ENCODE measurements at regions not wholly inside any gene's neighbourhood (a gene's known extent, or its start where the extent isn't known, plus 50 kb on each side); places are given as distances from the start of the nearest gene placed in this dataset.

DNA sequence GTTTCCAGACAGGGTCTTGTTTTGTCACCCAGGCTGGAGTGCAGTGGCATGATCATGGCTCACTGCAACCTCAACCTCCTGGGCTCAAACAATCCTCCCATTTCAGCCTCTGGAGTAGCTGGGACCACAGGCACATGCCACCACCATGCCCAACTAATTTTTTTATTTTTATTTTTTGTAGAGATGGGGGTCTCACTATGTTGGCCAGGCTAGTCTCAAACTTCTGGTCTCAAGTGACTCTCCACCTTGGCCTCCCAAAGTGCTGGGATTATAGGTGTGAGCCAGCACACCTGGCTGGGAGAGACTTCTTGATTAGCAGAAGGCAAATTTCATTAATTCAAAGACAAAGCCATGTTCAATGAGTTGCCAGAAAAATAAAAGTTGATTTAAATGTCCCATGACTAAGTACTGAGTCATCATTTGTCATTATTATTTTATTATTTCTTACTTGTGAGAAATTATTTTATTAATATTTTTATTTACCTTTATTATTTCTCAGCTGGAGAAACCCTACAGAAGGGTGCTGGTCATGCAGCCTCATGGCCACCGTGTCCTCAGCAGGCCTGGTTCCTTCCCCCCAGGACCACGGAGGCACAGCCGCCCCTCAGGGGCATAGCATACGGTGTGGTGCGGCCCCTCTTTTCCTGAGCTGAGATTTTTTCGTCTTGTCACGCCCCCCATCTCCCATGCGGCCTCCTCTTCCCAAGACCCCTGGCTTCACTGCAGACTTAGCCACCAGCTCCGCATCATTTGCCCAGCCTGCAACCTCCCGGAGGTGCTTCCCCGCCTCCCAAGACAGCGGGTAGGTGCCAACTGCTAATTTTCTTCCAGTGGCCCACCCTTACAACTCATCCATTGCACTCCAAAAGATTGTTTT, 55.3 kb upstream of the SIM2 start:
- Histone ChIP-seq H3K27me3 (ENCODE audit: control insufficient read depth in 1 of 2, insufficient read depth in 2 of 2, low read length in 2 of 2) (no peaks in the 10 kb centered on the region), H3K36me3 (ENCODE audit: control insufficient read depth in 2 of 2, insufficient read depth in 2 of 2, low read length in 1 of 2) (no peaks in the 10 kb centered on the region), H3K4me3 (ENCODE audit: low read depth in 1 of 2, low read length in 2 of 2) (no peak overlapping the region), H3K9me3 (ENCODE audit: control insufficient read depth in 2 of 2, insufficient read depth in 1 of 2, low read depth in 1 of 2, low read length in 1 of 2) (peaks cover 0 to 2% of the 10 kb centered on the region in 2 donors), H3K27ac (ENCODE audit: low read depth in 2 of 2, low read length in 1 of 2) (no peak overlapping the region), H3K4me1 (ENCODE audit: control insufficient read depth in 2 of 2, insufficient read depth in 2 of 2, low read length in 1 of 2) (no peaks in the 10 kb centered on the region)
- WGBS, 2 donors, result 92 to 93% methylated on average over 12 of the region's 12 CpGs

DNA sequence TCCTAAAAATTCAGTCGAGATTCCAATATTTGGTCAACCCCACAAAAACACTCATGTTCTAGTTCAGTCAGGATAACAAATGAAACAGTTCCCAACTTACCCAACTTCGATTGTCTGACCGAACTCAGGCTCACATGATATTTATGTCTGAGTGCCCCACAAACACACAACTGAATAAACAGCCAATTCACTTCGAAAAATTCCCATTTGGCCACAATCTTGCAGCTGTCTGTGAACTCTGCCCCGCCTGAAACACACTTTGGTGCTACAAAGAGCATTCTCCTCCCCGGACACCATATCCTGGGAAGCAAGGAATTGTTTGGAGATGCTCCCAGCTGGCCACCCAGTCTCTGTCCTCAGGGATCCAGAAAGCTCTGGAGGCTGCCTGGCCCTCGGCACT, 52.9 kb upstream of the SIM2 start:
- H3K27me3 ChIP-seq (ENCODE audit: control insufficient read depth in 1 of 2, insufficient read depth in 2 of 2, low read length in 2 of 2), result no peaks in the 10 kb centered on the region
- H3K4me1 ChIP-seq (ENCODE audit: control insufficient read depth in 2 of 2, insufficient read depth in 2 of 2, low read length in 1 of 2), result no peaks in the 10 kb centered on the region
- no peak overlapping the region for H3K4me3 ChIP-seq (ENCODE audit: low read depth in 1 of 2, low read length in 2 of 2)
- H3K27ac ChIP-seq (ENCODE audit: low read depth in 2 of 2, low read length in 1 of 2), result no peak overlapping the region
- H3K36me3 ChIP-seq (ENCODE audit: control insufficient read depth in 2 of 2, insufficient read depth in 2 of 2, low read length in 1 of 2), result no peaks in the 10 kb centered on the region
- H3K9me3 ChIP-seq (ENCODE audit: control insufficient read depth in 2 of 2, insufficient read depth in 1 of 2, low read depth in 1 of 2, low read length in 1 of 2), result no peaks in the 10 kb centered on the region
- 72 to 87% methylated on average over 7 of the region's 7 CpGs for WGBS, 2 donors

DNA sequence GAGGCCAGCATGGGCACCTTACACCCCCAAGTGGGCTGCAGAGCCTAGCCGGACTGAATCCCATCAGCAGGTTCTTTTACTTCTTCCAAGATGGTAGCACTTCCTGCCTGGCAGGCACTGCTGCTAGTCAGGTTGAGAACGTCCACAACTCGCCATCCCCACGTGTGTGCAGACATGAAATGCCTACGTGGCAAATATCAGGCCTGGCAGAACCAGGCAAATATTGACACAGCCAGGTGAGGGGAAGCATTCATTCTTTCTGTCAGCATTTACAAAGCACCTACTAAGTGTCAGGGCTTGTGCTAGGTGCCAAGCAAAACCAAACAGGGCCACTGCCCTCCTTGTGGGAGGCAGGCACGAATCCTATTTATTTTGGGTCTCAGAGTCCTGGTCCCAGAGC, 52.3 kb upstream of the SIM2 start:
- Histone ChIP-seq H3K27me3 (ENCODE audit: control insufficient read depth in 1 of 2, insufficient read depth in 2 of 2, low read length in 2 of 2) (no peaks in the 10 kb centered on the region), H3K27ac (ENCODE audit: low read depth in 2 of 2, low read length in 1 of 2) (no peak overlapping the region), H3K4me1 (ENCODE audit: control insufficient read depth in 2 of 2, insufficient read depth in 2 of 2, low read length in 1 of 2) (no peaks in the 10 kb centered on the region), H3K9me3 (ENCODE audit: control insufficient read depth in 2 of 2, insufficient read depth in 1 of 2, low read depth in 1 of 2, low read length in 1 of 2) (no peaks in the 10 kb centered on the region), H3K36me3 (ENCODE audit: control insufficient read depth in 2 of 2, insufficient read depth in 2 of 2, low read length in 1 of 2) (no peaks in the 10 kb centered on the region), H3K4me3 (ENCODE audit: low read depth in 1 of 2, low read length in 2 of 2) (no peak overlapping the region)
- 80 to 86% methylated on average over 6 of the region's 6 CpGs for WGBS, 2 donors

DNA sequence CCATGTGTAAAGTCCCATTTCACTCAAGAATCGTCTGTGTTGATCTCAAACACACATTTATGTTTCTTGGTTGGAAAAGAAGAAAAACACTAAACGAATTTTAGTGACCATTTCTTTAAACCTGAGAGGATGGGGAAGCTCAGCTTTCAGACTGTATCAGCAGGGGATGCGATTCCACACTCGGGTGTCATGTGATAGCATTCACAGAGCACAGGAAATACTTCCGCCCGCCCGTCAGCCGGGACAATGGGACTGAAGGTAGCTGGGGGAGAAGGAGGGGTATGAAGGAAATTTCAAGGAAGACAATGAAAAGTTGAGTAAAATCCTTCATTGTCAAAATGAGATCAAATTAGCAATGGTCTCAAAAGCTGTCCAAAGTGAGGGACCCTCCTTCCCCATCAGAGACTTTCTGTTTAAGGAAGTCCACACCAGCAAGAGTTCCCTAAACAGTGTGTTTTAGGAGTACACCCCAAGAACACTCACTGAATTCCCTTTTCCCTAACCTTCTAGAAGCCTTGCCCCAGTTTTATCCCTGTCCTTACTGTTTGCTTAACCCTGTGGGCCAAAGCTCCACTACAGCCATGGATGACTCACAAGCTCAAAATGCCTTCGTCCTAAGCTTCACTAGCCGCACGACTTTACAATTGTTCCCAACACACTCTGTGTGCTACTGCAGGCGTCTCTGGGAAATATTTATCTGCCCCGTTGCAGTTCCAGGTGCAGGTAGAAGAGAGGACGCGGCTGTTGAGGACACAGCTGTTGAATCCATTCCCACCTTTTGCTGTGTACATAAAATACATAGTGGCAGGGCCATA, 51.4 kb upstream of the SIM2 start:
- no peaks in the 10 kb centered on the region for H3K9me3 ChIP-seq (ENCODE audit: control insufficient read depth in 2 of 2, insufficient read depth in 1 of 2, low read depth in 1 of 2, low read length in 1 of 2)
- H3K36me3 ChIP-seq (ENCODE audit: control insufficient read depth in 2 of 2, insufficient read depth in 2 of 2, low read length in 1 of 2), result no peaks in the 10 kb centered on the region
- 45 to 59% methylated on average over 15 of the region's 15 CpGs for WGBS, 2 donors
- no peaks in the 10 kb centered on the region for H3K4me1 ChIP-seq (ENCODE audit: control insufficient read depth in 2 of 2, insufficient read depth in 2 of 2, low read length in 1 of 2)
- H3K27ac ChIP-seq (ENCODE audit: low read depth in 2 of 2, low read length in 1 of 2), result no peak overlapping the region
- no peak overlapping the region for H3K4me3 ChIP-seq (ENCODE audit: low read depth in 1 of 2, low read length in 2 of 2)
- no peaks in the 10 kb centered on the region for H3K27me3 ChIP-seq (ENCODE audit: control insufficient read depth in 1 of 2, insufficient read depth in 2 of 2, low read length in 2 of 2)

Data from esophagus (tissue), 2 donors.